Upper lobe of left lung (tissue), 6 donors: ENCODE measurements at regions not wholly inside any gene's neighbourhood (a gene's known extent, or its start where the extent isn't known, plus 50 kb on each side); places are given as distances from the start of the nearest gene placed in this dataset.

Source experiments
- ATAC-seq, 2 donors: fragments of 200-7000 bp; cut with Tn5 transposase; one replicate each; pipeline ENCODE4 v1.9.1; 2022; ENCODE audit warnings: mild to moderate bottlenecking in 2 of 2, moderate library complexity in 2 of 2; ENCODE audit not compliant: low FRiP score in 2 of 2
- DNase-seq, 2 donors: peaks; one replicate each; pipeline ENCODE4 v3.0.0-alpha.2; 2019 to 2020
- H3K27ac ChIP-seq, 4 donors: fragments of 200-600 bp; sonication (generic); one replicate each; pipeline ENCODE4 v1.5.1; 2016 to 2019
- H3K27me3 ChIP-seq, 4 donors: fragments of 200-600 bp; sonication (generic); one replicate each; pipeline ENCODE4 v1.5.1; 2017 to 2019
- H3K36me3 ChIP-seq, 4 donors: fragments of 200-600 bp; sonication (generic); one replicate each; pipeline ENCODE4 v1.5.1; 2016 to 2019
- H3K4me1 ChIP-seq, 4 donors: fragments of 200-600 bp; sonication (generic); one replicate each; pipeline ENCODE4 v1.5.1; 2018 to 2019
- H3K4me3 ChIP-seq, 4 donors: fragments of 200-600 bp; sonication (generic); one replicate each; pipeline ENCODE4 v1.5.1; 2017 to 2019; ENCODE audit warnings: mild to moderate bottlenecking in 2 of 4, moderate library complexity in 1 of 4
- H3K9me3 ChIP-seq, 4 donors: fragments of 200-600 bp; sonication (generic); one replicate each; pipeline ENCODE4 v1.5.1; 2018 to 2019
- EP300 ChIP-seq, 4 donors: sonication (generic); formaldehyde crosslinking; IDR thresholded peaks; one replicate each; pipeline ENCODE4 v1.5.1; 2017; ENCODE audit warnings: antibody characterized with exemption in 4 of 4, control low read depth in 2 of 4
- POLR2A ChIP-seq, 4 donors: fragments of 450-650 bp; IDR thresholded peaks; one replicate each; pipeline ENCODE4 v1.5.1; 2016 to 2017; ENCODE audit warnings: antibody characterized with exemption in 4 of 4, mild to moderate bottlenecking in 2 of 4
- POLR2AphosphoS5 ChIP-seq, 2 donors: sonication (generic); formaldehyde crosslinking; IDR thresholded peaks; one replicate each; pipeline ENCODE4 v1.5.1; 2017; ENCODE audit warnings: antibody characterized with exemption in 2 of 2
- WGBS, 2 donors: methylation state at CpG; one replicate each; pipeline ENCODE4 v1.1.5; 2017 to 2018; 5-methylcytosine and 5-hydroxymethylcytosine counted together
- TF ChIP-seq, protein P1 (sequence below), 6 experiments: fragments of 450-650 bp in 4 of 6; fragments of 200-600 bp in 2 of 6; sonication (generic) in 2 of 6; IDR thresholded peaks; one replicate each; pipeline ENCODE4 v1.5.1; 2016 to 2019; ENCODE audit warnings: antibody characterized with exemption in 6 of 6
- donor health status: DM: no; HTN: no; CAD: no; lungs with moderate emphysema.
- donor health status: DM: no; HTN: yes; CAD: no; lungs with severe emphysema.

DNA sequence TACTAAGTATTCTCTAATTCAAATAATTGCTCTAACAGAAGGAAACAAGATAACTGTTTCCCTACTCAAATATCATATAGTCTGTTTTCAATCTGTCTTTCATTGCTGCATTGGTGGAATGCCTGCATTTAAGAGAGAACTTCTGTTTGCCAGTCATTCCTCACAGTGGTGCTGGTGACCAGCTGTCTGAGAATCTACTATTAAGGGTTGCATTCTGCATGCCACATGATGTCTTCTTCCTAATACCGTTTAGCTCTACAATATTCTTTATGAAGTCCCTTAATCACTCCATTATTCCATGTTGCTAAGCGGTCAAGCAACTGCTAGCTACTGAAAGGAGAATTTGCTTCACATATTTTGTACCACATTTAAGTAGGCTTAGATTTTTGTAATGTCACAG lies 167.1 kb upstream of the CENPE start:
- Histone ChIP-seq H3K4me3 (no peak overlapping the region), H3K36me3 (no peaks in the 10 kb centered on the region), H3K4me1 (no peaks in the 10 kb centered on the region), H3K27ac (no peak overlapping the region), H3K9me3 (peaks cover 0 to 2% (median under 1%) of the 10 kb centered on the region in 4 donors), H3K27me3 (no peaks in the 10 kb centered on the region)
- no peak for ATAC-seq
- 79 to 81% methylated on average over 2 of the region's 2 CpGs for WGBS, 2 donors
- TF ChIP-seq, protein P1, sequence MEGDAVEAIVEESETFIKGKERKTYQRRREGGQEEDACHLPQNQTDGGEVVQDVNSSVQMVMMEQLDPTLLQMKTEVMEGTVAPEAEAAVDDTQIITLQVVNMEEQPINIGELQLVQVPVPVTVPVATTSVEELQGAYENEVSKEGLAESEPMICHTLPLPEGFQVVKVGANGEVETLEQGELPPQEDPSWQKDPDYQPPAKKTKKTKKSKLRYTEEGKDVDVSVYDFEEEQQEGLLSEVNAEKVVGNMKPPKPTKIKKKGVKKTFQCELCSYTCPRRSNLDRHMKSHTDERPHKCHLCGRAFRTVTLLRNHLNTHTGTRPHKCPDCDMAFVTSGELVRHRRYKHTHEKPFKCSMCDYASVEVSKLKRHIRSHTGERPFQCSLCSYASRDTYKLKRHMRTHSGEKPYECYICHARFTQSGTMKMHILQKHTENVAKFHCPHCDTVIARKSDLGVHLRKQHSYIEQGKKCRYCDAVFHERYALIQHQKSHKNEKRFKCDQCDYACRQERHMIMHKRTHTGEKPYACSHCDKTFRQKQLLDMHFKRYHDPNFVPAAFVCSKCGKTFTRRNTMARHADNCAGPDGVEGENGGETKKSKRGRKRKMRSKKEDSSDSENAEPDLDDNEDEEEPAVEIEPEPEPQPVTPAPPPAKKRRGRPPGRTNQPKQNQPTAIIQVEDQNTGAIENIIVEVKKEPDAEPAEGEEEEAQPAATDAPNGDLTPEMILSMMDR (IDR thresholded peaks at IDR 0.05) = no peak
- TF ChIP-seq POLR2A (IDR thresholded peaks at IDR 0.05) (no peak), EP300 (IDR thresholded peaks at IDR 0.05) (no peak), POLR2AphosphoS5 (IDR thresholded peaks at IDR 0.05) (no peak)
- no peak for DNase-seq

DNA sequence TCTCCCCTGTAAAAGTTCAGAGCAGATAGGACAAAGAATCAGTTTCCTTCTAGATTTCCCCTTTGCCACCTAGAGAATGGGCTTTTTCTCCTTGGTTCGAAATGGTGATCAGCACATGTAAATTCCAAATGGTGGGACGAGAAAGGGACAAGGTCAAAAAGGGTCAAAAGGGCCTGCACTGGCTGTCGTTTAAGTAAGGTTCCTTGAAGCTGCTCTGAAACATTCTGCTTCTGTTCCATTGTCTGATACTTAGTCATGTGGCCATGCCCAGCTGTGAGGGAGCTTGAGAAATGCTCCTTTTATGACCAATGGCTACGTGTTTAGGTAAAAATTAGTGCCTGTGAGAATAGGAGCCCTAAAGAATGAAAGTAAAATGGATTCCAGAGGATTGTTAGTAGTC lies 165.9 kb upstream of the CENPE start:
- H3K9me3 ChIP-seq = peaks cover 0 to 13% (median 11%) of the 10 kb centered on the region in 4 donors
- 55 to 58% methylated on average over 4 of the region's 4 CpGs for WGBS, 2 donors
- H3K27ac ChIP-seq = no peak overlapping the region
- H3K36me3 ChIP-seq = no peaks in the 10 kb centered on the region
- ATAC-seq (no peak), DNase-seq (no peak)
- H3K4me3 ChIP-seq = no peak overlapping the region
- H3K27me3 ChIP-seq = no peaks in the 10 kb centered on the region
- TF ChIP-seq, protein P1 (IDR thresholded peaks at IDR 0.05) = no peak
- TF ChIP-seq EP300 (IDR thresholded peaks at IDR 0.05) (no peak), POLR2AphosphoS5 (IDR thresholded peaks at IDR 0.05) (no peak), POLR2A (IDR thresholded peaks at IDR 0.05) (no peak)
- no peaks in the 10 kb centered on the region for H3K4me1 ChIP-seq

DNA sequence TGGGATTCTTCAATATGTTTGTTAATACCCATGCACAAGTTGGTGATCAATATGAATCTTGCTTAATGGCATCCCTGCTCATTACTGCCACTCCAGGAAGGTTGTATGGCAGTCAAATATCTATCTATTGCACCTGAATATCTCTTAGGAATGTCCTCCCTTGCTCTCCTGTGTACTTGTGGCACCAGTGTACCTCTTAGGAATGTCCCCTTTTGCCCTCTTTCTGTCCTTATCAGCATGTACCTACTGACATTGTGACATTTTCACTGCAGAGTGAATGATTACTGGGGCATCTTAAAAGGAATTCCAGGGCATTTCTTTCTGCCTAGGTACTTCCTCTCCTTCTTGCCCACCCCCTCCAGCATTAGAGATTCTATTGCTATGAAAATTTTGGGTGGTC lies 163.8 kb upstream of the CENPE start:
- no peak for DNase-seq
- TF ChIP-seq POLR2A (IDR thresholded peaks at IDR 0.05) (no peak), POLR2AphosphoS5 (IDR thresholded peaks at IDR 0.05) (no peak), EP300 (IDR thresholded peaks at IDR 0.05) (no peak)
- TF ChIP-seq, protein P1 (IDR thresholded peaks at IDR 0.05) = no peak
- no peak for ATAC-seq

DNA sequence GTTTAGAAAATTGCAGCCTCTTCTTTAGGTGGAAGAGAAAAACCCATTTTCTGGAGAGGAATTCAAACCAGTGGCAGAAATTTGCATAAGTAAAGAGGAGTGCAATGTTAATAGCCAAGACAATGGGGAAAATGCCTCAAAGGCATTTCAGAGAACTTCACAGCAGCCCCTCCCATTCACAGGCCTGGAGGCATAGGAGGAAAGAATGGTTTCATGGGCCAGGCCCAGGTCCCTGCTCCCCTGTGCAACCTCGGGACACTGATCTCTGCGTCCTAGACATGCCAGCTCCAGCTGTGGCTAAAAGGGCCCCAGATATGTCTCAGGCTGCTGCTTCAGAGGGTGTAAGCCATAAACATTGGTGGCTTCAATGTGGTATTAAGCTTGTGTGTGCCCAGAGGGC lies 161.8 kb upstream of the CENPE start:
- no peak for DNase-seq

More for the DNA sequence above, 163.8 kb upstream of the CENPE start:
- Histone ChIP-seq H3K27ac (no peak overlapping the region), H3K27me3 (no peaks in the 10 kb centered on the region), H3K36me3 (no peaks in the 10 kb centered on the region), H3K4me3 (no peak overlapping the region), H3K4me1 (no peaks in the 10 kb centered on the region), H3K9me3 (peaks cover 0 to 17% (median 14%) of the 10 kb centered on the region in 4 donors)

DNA sequence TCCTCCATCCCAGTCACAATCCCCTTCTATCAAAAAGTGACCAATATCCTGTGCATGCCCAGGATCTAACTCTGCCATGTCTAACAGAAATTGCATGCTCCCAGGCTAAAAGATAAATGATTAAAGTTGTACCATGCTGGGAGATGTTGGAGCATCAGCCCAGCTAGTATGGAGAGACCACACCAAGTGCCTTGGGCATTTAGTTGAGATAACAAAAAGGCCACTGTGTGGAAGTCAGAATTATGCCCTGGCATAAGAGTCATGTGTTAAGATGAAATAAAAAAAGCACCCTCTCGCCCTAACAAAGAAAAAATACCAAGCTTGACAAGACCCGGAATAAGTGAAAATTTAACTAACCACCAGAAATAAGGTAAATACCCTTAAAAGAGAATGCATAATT lies 155.9 kb upstream of the CENPE start:
- peaks cover 0 to 3% (median 3%) of the 10 kb centered on the region in 4 donors for H3K9me3 ChIP-seq
- DNase-seq (no peak), ATAC-seq (no peak)
- H3K4me1 ChIP-seq = no peaks in the 10 kb centered on the region
- 80 to 89% methylated on average over 2 of the region's 2 CpGs for WGBS, 2 donors
- H3K27me3 ChIP-seq = no peaks in the 10 kb centered on the region
- no peak overlapping the region for H3K4me3 ChIP-seq
- no peak for TF ChIP-seq POLR2AphosphoS5 (IDR thresholded peaks at IDR 0.05)
- no peaks in the 10 kb centered on the region for H3K36me3 ChIP-seq
- H3K27ac ChIP-seq = no peak overlapping the region

More for the DNA sequence above, 161.8 kb upstream of the CENPE start:
- Histone ChIP-seq H3K36me3 (no peaks in the 10 kb centered on the region), H3K27ac (no peak overlapping the region), H3K27me3 (no peaks in the 10 kb centered on the region), H3K9me3 (peaks cover 0 to 17% (median 14%) of the 10 kb centered on the region in 4 donors), H3K4me1 (no peaks in the 10 kb centered on the region), H3K4me3 (no peak overlapping the region)
- no peak for ATAC-seq
- WGBS, 2 donors = 60 to 92% methylated on average over 2 of the region's 2 CpGs
- TF ChIP-seq EP300 (IDR thresholded peaks at IDR 0.05) (no peak), POLR2AphosphoS5 (IDR thresholded peaks at IDR 0.05) (no peak), POLR2A (IDR thresholded peaks at IDR 0.05) (no peak)
- TF ChIP-seq, protein P1 (IDR thresholded peaks at IDR 0.05) = no peak
